Esophagus squamous epithelium (tissue), 5 donors: ENCODE measurements at regions not wholly inside any gene's neighbourhood (a gene's known extent, or its start where the extent isn't known, plus 50 kb on each side); places are given as distances from the start of the nearest gene placed in this dataset.

Experiments used
- DNase-seq: peaks from one replicate; lab custom pipeline; 2025; lab: John Stamatoyannopoulos, UW
- H3K27ac ChIP-seq, 4 donors: fragments of 200-600 bp; sonication (generic); one replicate each; pipeline ENCODE4 v1.5.1; 2016 to 2019; ENCODE audit warnings: mild to moderate bottlenecking in 1 of 4
- H3K27me3 ChIP-seq, 4 donors: fragments of 200-600 bp; sonication (generic); 1 replicate in 3 of 4; 2 replicates in 1 of 4; pipeline versions ENCODE4 v1.5.1 to v1.6.0; 2017 to 2021; ENCODE audit warnings: antibody characterized with exemption in 1 of 4
- H3K36me3 ChIP-seq, 3 donors: fragments of 200-600 bp; sonication (generic); one replicate each; pipeline ENCODE4 v1.5.1; 2016 to 2019
- H3K4me1 ChIP-seq, 3 donors: fragments of 200-600 bp; sonication (generic); one replicate each; pipeline ENCODE4 v1.5.1; 2017 to 2019
- H3K4me3 ChIP-seq, 4 donors: fragments of 200-600 bp; sonication (generic); 1 replicate in 3 of 4; 2 replicates in 1 of 4; pipeline ENCODE4 v1.5.1; 2016 to 2019; ENCODE audit warnings: mild to moderate bottlenecking in 2 of 4, moderate library complexity in 1 of 4
- H3K9me3 ChIP-seq, 3 donors: fragments of 200-600 bp; sonication (generic); one replicate each; pipeline ENCODE4 v1.5.1; 2016 to 2019
- POLR2A ChIP-seq, 4 donors: fragments of 450-650 bp; IDR thresholded peaks; one replicate each; pipeline ENCODE4 v1.6.1; 2017; ENCODE audit warnings: antibody characterized with exemption in 4 of 4, mild to moderate bottlenecking in 4 of 4, moderate library complexity in 3 of 4
- WGBS, 2 donors: methylation state at CpG; one replicate each; pipeline ENCODE4 v1.1.5; 2018; 5-methylcytosine and 5-hydroxymethylcytosine counted together
- intact Hi-C: fragments of 100-400 bp; cut with DNase I; formaldehyde crosslinking; loops from one replicate; pipeline ENCODE4 v1.15.0; 2022
- TF ChIP-seq, protein P1 (sequence below), 6 experiments: fragments of 450-650 bp in 4 of 6; fragments of 200-600 bp in 2 of 6; sonication (generic) in 2 of 6; IDR thresholded peaks; one replicate each; pipeline ENCODE4 v1.5.1; 2016 to 2019; ENCODE audit warnings: antibody characterized with exemption in 6 of 6, mild to moderate bottlenecking in 4 of 6, moderate library complexity in 4 of 6
- donor health status: DM: yes; HTN: yes; CAD: no.

DNA sequence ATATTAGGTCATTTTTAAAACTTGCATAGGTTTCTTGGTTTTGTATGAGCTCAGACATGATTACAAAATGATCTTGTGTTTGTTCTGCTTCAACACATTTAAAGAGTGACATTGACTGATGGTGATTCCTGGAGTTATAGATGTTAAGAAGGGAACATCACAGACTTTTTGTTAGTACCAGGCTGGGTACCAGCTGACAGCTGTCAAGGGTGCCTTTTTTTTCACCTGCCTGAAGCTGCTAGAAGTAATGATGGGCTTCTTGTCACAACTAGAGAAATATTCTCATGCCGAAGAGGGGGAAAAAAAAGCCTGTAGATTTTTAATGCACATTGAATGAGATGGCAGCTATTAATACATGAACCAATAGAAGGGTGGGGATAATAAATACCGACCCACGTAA is 226.6 kb upstream of the TRAM1L1 start:
- H3K27me3 ChIP-seq = no peaks in the 10 kb centered on the region
- intact Hi-C loops = no loop called here
- 83 to 85% methylated on average over 3 of the region's 3 CpGs for WGBS, 2 donors
- no peaks in the 10 kb centered on the region for H3K4me1 ChIP-seq
- no peaks in the 10 kb centered on the region for H3K9me3 ChIP-seq
- no peak for DNase-seq
- TF ChIP-seq, protein P1, sequence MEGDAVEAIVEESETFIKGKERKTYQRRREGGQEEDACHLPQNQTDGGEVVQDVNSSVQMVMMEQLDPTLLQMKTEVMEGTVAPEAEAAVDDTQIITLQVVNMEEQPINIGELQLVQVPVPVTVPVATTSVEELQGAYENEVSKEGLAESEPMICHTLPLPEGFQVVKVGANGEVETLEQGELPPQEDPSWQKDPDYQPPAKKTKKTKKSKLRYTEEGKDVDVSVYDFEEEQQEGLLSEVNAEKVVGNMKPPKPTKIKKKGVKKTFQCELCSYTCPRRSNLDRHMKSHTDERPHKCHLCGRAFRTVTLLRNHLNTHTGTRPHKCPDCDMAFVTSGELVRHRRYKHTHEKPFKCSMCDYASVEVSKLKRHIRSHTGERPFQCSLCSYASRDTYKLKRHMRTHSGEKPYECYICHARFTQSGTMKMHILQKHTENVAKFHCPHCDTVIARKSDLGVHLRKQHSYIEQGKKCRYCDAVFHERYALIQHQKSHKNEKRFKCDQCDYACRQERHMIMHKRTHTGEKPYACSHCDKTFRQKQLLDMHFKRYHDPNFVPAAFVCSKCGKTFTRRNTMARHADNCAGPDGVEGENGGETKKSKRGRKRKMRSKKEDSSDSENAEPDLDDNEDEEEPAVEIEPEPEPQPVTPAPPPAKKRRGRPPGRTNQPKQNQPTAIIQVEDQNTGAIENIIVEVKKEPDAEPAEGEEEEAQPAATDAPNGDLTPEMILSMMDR (IDR thresholded peaks at IDR 0.05) = no peak
- H3K4me3 ChIP-seq = no peak overlapping the region
- no peak overlapping the region for H3K27ac ChIP-seq
- H3K36me3 ChIP-seq = no peaks in the 10 kb centered on the region

DNA sequence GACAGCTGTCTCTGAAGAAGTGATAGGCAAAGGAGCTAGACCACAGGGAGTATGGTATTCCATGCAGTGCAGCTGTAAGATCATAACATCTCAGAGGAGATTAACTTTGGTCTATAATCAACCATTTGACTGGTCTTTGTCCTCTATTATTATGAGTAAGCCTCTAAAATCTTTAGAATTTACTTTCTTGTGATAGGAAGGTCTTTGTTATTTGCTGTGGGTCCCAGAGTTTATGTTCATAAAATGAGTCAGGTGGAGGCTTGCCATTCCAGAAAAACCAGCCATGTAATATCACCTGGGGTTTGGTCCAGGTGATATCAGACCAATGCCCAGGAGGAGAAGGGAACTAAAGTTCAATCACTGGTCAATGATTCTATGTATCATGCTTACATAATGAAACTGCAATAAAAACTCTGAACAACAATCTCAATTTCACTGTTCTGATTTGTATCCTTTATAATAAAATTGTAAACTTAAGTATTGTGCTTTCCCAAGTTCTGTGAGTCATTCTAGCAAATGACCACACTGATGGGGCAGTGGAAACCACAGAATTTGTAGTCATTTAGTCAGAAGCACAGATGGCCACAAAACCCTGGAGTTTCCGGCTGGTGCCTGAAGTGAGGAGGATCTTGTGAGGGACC is 239.6 kb upstream of the TRAM1L1 start:
- no peaks in the 10 kb centered on the region for H3K27me3 ChIP-seq
- H3K9me3 ChIP-seq = no peaks in the 10 kb centered on the region
- WGBS, 2 donors = 92% methylated on average over 1 of the region's 1 CpG
- no peaks in the 10 kb centered on the region for H3K36me3 ChIP-seq
- no peak overlapping the region for H3K4me3 ChIP-seq
- no peak for DNase-seq
- intact Hi-C loops = no loop called here
- no peaks in the 10 kb centered on the region for H3K4me1 ChIP-seq
- H3K27ac ChIP-seq = no peak overlapping the region
- TF ChIP-seq, protein P1 (IDR thresholded peaks at IDR 0.05) = no peak
- no peak for TF ChIP-seq POLR2A (IDR thresholded peaks at IDR 0.05)

DNA sequence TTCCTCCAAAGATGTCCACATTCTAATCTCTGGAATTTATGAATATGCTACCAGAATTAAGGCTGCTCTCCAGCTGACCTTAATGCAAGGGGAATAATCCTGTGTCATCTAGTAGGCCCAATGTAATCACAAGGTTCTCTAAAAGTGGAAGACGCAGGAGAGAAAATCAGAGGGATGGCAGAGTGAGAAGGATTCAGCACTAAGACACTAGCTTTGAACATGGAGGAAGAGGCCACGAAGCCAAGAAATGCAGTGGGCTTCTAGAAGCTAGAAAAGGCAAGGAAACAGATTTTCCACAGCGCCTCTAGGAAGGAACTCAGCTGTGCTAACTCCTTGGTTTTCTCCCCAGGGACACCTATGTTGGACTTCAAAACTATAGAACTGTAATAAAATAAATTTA is 240.7 kb upstream of the TRAM1L1 start:
- 33 to 47% methylated on average over 3 of the region's 3 CpGs for WGBS, 2 donors
- H3K9me3 ChIP-seq = no peaks in the 10 kb centered on the region
- no peak overlapping the region for H3K4me3 ChIP-seq
- H3K27me3 ChIP-seq = no peaks in the 10 kb centered on the region
- H3K27ac ChIP-seq = no peak overlapping the region
- no peaks in the 10 kb centered on the region for H3K36me3 ChIP-seq
- DNase-seq = no peak
- H3K4me1 ChIP-seq = no peaks in the 10 kb centered on the region
- intact Hi-C loops = no loop called here
- TF ChIP-seq, protein P1 (IDR thresholded peaks at IDR 0.05) = no peak
- TF ChIP-seq POLR2A (IDR thresholded peaks at IDR 0.05) = no peak

DNA sequence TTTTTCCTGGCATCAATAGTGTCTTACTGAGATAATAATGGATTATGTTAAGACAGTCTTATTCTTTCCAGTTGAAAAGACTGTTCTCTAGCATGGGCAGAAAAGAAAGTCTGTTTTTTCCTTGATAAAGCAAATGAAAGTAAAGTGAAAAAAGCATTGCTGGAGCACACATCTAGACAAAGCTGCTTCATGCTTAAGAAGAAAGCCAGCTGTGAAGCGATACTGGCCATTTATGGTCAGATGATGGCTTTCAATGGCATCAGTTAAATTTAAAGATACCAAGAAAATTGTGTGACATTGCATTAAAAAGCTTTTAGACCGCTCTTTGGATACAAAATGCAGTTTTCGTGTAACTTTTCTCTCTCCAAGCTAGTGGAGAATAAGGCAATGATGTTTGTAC is 242.1 kb upstream of the TRAM1L1 start:
- Histone ChIP-seq H3K36me3 (no peaks in the 10 kb centered on the region), H3K27ac (no peak overlapping the region), H3K9me3 (no peaks in the 10 kb centered on the region), H3K27me3 (no peaks in the 10 kb centered on the region), H3K4me3 (no peak overlapping the region), H3K4me1 (no peaks in the 10 kb centered on the region)
- DNase-seq = no peak
- intact Hi-C loops = no loop called here
- TF ChIP-seq, protein P1 (IDR thresholded peaks at IDR 0.05) = no peak
- TF ChIP-seq POLR2A (IDR thresholded peaks at IDR 0.05) = no peak
- WGBS, 2 donors = 62 to 67% methylated on average over 3 of the region's 3 CpGs

DNA sequence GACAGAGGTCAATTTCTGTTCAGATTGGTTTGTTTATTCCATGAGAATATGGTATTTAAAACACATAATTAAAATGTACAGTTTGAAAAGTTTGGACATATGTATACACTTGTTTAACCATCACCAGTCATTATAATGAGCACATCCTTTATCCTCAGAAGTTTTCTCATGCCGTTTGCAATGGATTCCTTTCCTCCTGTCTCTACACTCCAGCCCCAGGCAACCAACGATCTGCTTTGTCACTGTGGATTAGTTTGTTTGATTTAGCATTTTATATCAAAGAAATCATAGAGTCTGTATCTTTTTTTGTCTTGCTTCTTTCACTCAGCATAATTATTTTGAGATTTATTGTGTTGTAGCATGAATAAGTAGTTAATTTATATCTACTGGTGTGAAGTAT is 243.0 kb upstream of the TRAM1L1 start:
- no peak for DNase-seq
- intact Hi-C loops = no loop called here
- H3K4me1 ChIP-seq = no peaks in the 10 kb centered on the region
- TF ChIP-seq, protein P1 (IDR thresholded peaks at IDR 0.05) = no peak
- no peak for TF ChIP-seq POLR2A (IDR thresholded peaks at IDR 0.05)
- WGBS, 2 donors = 12 to 15% methylated on average over 2 of the region's 2 CpGs
- no peak overlapping the region for H3K4me3 ChIP-seq
- no peaks in the 10 kb centered on the region for H3K27me3 ChIP-seq
- H3K9me3 ChIP-seq = no peaks in the 10 kb centered on the region
- no peaks in the 10 kb centered on the region for H3K36me3 ChIP-seq
- H3K27ac ChIP-seq = no peak overlapping the region
